ENCODE measurements at regions not wholly inside any gene's neighbourhood (a gene's known extent, or its start where the extent isn't known, plus 50 kb on each side); places are given as distances from the start of the nearest gene placed in this dataset.

DNA sequence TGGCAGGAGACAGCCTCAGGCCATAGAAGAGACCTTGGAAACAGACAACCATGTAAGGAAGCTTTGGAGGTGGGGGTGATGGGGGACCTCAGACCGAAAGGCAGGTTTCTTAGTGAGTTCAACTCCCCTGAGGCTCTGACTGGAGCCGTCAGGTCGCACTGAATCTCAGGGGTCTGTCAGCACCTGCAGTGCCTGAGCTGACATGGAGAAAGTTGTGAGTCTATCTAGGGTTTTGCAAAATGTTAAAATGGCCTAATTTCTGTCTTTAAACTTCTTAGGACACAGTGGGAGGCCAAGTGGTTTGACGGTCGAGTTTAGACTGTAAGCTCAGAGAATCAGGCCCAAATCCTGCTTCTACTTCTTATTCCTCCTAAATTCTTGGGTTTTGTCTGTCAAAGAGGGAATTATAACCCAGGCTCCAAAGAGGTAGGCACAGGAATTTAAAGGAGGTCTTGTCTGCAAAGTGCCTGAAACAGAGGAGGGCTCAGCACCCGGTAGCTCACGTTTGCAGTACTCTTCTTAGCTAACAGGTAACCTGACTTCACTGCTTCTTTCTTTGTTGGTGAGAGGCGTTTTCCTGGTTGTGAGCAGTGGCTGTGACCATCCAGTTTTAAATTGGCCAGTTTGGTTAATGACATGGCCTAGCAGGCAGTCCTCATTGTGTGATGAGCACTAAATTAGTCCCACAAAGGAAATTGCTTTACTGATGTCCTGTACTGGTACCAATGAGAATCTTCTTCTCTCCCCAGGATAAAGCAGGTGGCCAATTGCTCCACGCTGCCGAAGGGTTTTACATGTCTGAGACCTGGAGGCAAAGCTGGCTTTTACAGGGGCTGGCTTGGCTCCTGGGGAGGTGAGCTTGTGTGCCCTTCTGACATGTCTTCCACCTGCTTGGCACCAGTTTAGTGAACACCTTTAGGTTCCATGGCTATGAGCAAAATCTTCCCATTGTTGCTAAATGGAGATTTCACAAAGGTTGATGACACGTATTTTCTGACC lies 95.7 kb downstream of the MYCN start:
- TF ChIP-seq POLR2AphosphoS5 (IDR thresholded peaks at IDR 0.05) (no peak), POLR2A (IDR thresholded peaks at IDR 0.05) (no peak)
- TF ChIP-seq, protein P1, sequence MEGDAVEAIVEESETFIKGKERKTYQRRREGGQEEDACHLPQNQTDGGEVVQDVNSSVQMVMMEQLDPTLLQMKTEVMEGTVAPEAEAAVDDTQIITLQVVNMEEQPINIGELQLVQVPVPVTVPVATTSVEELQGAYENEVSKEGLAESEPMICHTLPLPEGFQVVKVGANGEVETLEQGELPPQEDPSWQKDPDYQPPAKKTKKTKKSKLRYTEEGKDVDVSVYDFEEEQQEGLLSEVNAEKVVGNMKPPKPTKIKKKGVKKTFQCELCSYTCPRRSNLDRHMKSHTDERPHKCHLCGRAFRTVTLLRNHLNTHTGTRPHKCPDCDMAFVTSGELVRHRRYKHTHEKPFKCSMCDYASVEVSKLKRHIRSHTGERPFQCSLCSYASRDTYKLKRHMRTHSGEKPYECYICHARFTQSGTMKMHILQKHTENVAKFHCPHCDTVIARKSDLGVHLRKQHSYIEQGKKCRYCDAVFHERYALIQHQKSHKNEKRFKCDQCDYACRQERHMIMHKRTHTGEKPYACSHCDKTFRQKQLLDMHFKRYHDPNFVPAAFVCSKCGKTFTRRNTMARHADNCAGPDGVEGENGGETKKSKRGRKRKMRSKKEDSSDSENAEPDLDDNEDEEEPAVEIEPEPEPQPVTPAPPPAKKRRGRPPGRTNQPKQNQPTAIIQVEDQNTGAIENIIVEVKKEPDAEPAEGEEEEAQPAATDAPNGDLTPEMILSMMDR (IDR thresholded peaks at IDR 0.05), result no peak

Data from sigmoid colon (tissue), 4 donors.